Activated CD8-positive, alpha-beta T cell treated with anti-CD3 and anti-CD28 coated beads for 36 hours (primary cell): ENCODE measurements at regions not wholly inside any gene's neighbourhood (a gene's known extent, or its start where the extent isn't known, plus 50 kb on each side); places are given as distances from the start of the nearest gene placed in this dataset.

Source experiments
- ATAC-seq: fragments of 200-7000 bp; cut with Tn5 transposase; one replicate; pipeline ENCODE4 v1.10.0; 2021; ENCODE audit warnings: mild to moderate bottlenecking, moderate library complexity
- CTCF ChIA-PET: fragments of 350-600 bp; sonication (Branson Sonifier 250); formaldehyde crosslinking; loops from one replicate; lab custom pipeline; 2021; ENCODE audit warnings: antibody characterized with exemption; lab: Charles Lee
- POLR2A ChIA-PET: fragments of 350-600 bp; sonication (Branson Sonifier 250); formaldehyde crosslinking; loops from one replicate; lab custom pipeline; 2021; ENCODE audit warnings: antibody characterized with exemption; lab: Charles Lee
- DNase-seq: peaks from one replicate; pipeline ENCODE4 v3.0.0-alpha.2; 2020
- H3K27ac Mint-ChIP-seq: one replicate; pipeline ENCODE4 v1.8.0; 2021; ENCODE audit warnings: mild to moderate bottlenecking, mixed read lengths
- H3K27me3 Mint-ChIP-seq: one replicate; pipeline ENCODE4 v1.8.0; 2021; ENCODE audit warnings: mixed read lengths
- H3K36me3 Mint-ChIP-seq: one replicate; pipeline ENCODE4 v1.8.0; 2021; ENCODE audit warnings: low read depth, mixed read lengths
- H3K4me1 Mint-ChIP-seq: one replicate; pipeline ENCODE4 v1.8.0; 2021; ENCODE audit warnings: low read depth, mixed read lengths
- H3K4me3 Mint-ChIP-seq: one replicate; pipeline ENCODE4 v1.8.0; 2021; ENCODE audit warnings: mild to moderate bottlenecking, moderate library complexity, mixed read lengths
- H3K9me3 Mint-ChIP-seq: one replicate; pipeline ENCODE4 v1.8.0; 2021; ENCODE audit warnings: mixed read lengths
- intact Hi-C: fragments of 100-400 bp; cut with micrococcal nuclease; formaldehyde crosslinking; loops from one replicate; pipeline ENCODE4 v1.10.0; 2022
- TF ChIP-seq, protein P1 (sequence below): fragments of 200-600 bp; IDR thresholded peaks from one replicate; pipeline ENCODE4 v1.8.0; 2022; ENCODE audit warnings: antibody characterized with exemption, mild to moderate bottlenecking

DNA sequence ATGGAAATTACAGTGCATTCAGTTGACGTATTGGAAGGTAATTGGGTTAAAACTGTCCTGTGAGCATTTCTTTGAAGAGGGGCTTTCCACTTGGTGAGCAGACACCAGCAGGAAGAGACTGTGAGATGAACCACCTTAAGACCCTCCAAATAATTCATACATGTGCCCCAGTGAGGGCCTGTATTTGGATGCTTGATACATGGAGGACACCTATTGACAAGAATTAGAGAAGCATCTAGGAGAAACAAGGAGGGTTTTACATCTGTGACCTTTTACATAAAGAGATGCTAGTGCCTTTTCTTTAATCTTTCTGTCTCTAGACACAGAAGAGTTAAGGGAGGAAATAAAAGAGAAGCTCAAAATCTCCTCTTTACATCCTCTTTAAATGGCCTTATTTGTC is 1115.3 kb upstream of the IGFBP7 start:
- Mint-ChIP-seq H3K9me3 (peaks cover 10% of the 10 kb centered on the region), H3K36me3 (no peaks in the 10 kb centered on the region), H3K4me1 (no peaks in the 10 kb centered on the region), H3K27ac (no peak overlapping the region), H3K4me3 (no peak overlapping the region), H3K27me3 (no peaks in the 10 kb centered on the region)
- no peak for DNase-seq
- intact Hi-C loops = no loop called here
- TF ChIP-seq, protein P1, sequence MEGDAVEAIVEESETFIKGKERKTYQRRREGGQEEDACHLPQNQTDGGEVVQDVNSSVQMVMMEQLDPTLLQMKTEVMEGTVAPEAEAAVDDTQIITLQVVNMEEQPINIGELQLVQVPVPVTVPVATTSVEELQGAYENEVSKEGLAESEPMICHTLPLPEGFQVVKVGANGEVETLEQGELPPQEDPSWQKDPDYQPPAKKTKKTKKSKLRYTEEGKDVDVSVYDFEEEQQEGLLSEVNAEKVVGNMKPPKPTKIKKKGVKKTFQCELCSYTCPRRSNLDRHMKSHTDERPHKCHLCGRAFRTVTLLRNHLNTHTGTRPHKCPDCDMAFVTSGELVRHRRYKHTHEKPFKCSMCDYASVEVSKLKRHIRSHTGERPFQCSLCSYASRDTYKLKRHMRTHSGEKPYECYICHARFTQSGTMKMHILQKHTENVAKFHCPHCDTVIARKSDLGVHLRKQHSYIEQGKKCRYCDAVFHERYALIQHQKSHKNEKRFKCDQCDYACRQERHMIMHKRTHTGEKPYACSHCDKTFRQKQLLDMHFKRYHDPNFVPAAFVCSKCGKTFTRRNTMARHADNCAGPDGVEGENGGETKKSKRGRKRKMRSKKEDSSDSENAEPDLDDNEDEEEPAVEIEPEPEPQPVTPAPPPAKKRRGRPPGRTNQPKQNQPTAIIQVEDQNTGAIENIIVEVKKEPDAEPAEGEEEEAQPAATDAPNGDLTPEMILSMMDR = no peak
- ATAC-seq = no peak
- ChIA-PET CTCF (no interaction called here), POLR2A (no interaction called here)

DNA sequence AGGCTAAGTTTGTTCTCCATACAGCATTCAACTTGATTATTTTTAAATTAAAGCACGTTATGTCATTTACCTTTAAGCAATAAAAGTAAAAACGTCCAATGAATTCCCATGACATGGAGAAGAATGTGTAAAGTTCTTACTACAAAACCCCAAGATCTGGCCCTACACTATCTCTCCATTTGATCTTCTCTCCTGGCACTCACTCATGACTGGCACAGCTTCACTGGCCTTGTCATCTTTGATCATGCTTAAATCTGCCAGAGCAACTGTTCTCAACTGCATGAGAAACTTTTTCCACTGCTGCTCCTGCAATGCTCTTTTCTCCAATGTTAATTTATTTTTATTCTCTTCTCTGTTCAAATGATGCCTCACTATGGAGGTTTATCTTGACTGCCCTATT is 1109.0 kb upstream of the IGFBP7 start:
- Mint-ChIP-seq H3K36me3 (no peaks in the 10 kb centered on the region), H3K27ac (no peak overlapping the region), H3K27me3 (no peaks in the 10 kb centered on the region), H3K9me3 (peaks cover 11% of the 10 kb centered on the region), H3K4me1 (no peaks in the 10 kb centered on the region), H3K4me3 (no peak overlapping the region)
- intact Hi-C loops = no loop called here
- ChIA-PET POLR2A (no interaction called here), CTCF (no interaction called here)
- no peak for DNase-seq
- TF ChIP-seq, protein P1 = no peak
- no peak for ATAC-seq

DNA sequence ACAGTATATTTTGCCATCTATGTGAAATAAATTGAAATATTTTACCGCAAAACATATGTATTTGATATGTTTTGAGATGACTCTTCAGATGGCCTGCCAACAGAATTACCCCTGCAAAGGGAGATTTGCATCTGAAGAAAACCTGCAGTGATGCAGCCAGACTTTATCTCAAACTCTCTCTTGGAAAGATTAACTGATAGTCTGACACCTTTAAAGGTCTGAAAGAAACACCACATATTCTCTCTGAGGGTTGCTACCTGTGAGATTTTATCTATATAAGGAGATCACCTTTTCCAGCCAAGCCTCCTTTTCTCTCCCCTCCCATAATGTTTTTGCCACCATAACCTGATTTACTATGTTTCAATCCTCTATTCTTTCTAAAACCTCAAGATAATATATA is 1106.3 kb upstream of the IGFBP7 start:
- intact Hi-C loops = no loop called here

DNA sequence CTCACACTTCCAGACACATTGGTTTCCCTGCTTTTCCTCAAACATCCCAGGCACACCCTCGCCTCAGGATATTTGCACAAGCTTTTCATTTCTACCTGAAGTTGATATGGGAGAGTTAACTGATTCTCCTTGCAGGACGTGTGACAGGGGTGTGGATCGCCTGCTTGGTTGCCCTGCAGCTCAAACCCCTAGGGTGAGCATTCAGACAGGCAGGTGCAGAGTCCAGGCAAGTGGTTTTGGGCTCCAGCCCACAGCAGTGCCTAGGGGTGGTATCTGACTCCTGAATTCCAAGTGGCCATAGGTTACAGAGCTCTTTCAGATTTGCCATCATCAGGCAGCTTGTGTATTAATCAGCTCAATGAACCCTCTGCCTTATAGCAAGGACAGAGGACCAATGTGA is 1104.2 kb upstream of the IGFBP7 start:
- H3K4me3 Mint-ChIP-seq = no peak overlapping the region
- intact Hi-C loops = no loop called here
- TF ChIP-seq, protein P1 = no peak
- ChIA-PET POLR2A (no interaction called here), CTCF (no interaction called here)
- no peaks in the 10 kb centered on the region for H3K36me3 Mint-ChIP-seq
- no peak for ATAC-seq
- no peak overlapping the region for H3K27ac Mint-ChIP-seq
- H3K9me3 Mint-ChIP-seq = peaks cover 6% of the 10 kb centered on the region
- H3K27me3 Mint-ChIP-seq = no peaks in the 10 kb centered on the region
- DNase-seq = no peak
- H3K4me1 Mint-ChIP-seq = no peaks in the 10 kb centered on the region

More for the DNA sequence above, 1106.3 kb upstream of the IGFBP7 start:
- Mint-ChIP-seq H3K4me3 (no peak overlapping the region), H3K36me3 (no peaks in the 10 kb centered on the region), H3K27me3 (no peaks in the 10 kb centered on the region), H3K4me1 (no peaks in the 10 kb centered on the region), H3K27ac (no peak overlapping the region), H3K9me3 (peaks cover 8% of the 10 kb centered on the region)
- POLR2A ChIA-PET = no interaction called here
- TF ChIP-seq, protein P1 = no peak
- CTCF ChIA-PET = no interaction called here
- DNase-seq = no peak
- ATAC-seq = no peak

- ChIA-PET CTCF (no interaction called here), POLR2A (no interaction called here)
- Mint-ChIP-seq H3K9me3 (peaks cover 1% of the 10 kb centered on the region), H3K36me3 (no peaks in the 10 kb centered on the region), H3K27ac (no peak overlapping the region), H3K4me3 (no peak overlapping the region), H3K27me3 (no peaks in the 10 kb centered on the region), H3K4me1 (no peaks in the 10 kb centered on the region)
- no peak for ATAC-seq
- DNase-seq = no peak
- TF ChIP-seq, protein P1 = no peak
- intact Hi-C loops = no loop called here
Observed at GRCh38 chr4:58209551-58209950, 1099.4 kb upstream of the IGFBP7 start.
